Neutrophil (primary cell): ENCODE measurements at regions not wholly inside any gene's neighbourhood (a gene's known extent, or its start where the extent isn't known, plus 50 kb on each side); places are given as distances from the start of the nearest gene placed in this dataset.

Source experiments
- H3K27ac ChIP-seq: fragments of 200-600 bp; sonication (generic); 2 replicates; pipeline ENCODE4 v1.5.1; 2016; ENCODE audit warnings: mild to moderate bottlenecking, moderate library complexity
- H3K27me3 ChIP-seq: fragments of 200-600 bp; sonication (generic); 2 replicates; pipeline ENCODE4 v1.6.0; 2016; ENCODE audit warnings: mild to moderate bottlenecking
- H3K36me3 ChIP-seq: fragments of 200-600 bp; sonication (generic); 2 replicates; pipeline ENCODE4 v1.5.1; 2017
- H3K4me1 ChIP-seq, 2 experiments: fragments of 200-600 bp in 1 of 2; sonication (generic) in 1 of 2; 1 replicate in 1 of 2; 2 replicates in 1 of 2; pipeline versions ENCODE4 v1.5.1 to v1.6.1; 2013 to 2016; ENCODE audit warnings: low read depth in 1 of 2, low read length in 1 of 2, mild to moderate bottlenecking in 1 of 2, moderate library complexity in 1 of 2; ENCODE audit not compliant: control insufficient read depth in 1 of 2, insufficient read depth in 1 of 2
- H3K4me3 ChIP-seq, 2 experiments: fragments of 200-600 bp in 1 of 2; sonication (generic) in 1 of 2; 1 replicate in 1 of 2; 2 replicates in 1 of 2; pipeline ENCODE4 v1.5.1; 2013 to 2016; ENCODE audit warnings: low read depth in 1 of 2, low read length in 1 of 2, mild to moderate bottlenecking in 1 of 2, moderate library complexity in 1 of 2
- H3K9me3 ChIP-seq: fragments of 200-600 bp; sonication (generic); 2 replicates; pipeline ENCODE4 v1.5.1; 2016
- TF ChIP-seq, protein P1 (sequence below): fragments of 200-600 bp; sonication (generic); IDR thresholded peaks from 2 replicates; pipeline ENCODE4 v1.5.1; 2016; ENCODE audit warnings: antibody characterized with exemption

DNA sequence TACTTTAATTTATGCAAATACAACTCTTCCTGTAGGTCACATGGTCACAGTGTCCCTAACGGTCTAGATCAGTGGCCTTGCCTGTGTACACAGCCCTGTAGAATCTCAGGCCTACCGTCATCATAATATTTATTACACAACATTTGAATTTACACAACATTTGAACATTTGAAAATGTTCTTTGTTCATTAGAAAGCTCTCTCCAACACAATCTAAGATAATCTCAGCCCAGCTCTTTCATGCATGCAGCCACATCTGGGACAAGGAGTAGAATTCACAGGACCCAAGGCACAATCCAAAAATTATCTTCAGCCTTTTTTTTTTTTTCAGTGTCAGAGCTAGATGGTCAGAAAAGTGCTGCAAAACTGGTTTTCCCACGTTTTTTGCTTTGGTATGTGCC lies 892.8 kb downstream of the TFAP2A start:
- Histone ChIP-seq H3K27ac (no peak overlapping the region), H3K36me3 (no peaks in the 10 kb centered on the region)

DNA sequence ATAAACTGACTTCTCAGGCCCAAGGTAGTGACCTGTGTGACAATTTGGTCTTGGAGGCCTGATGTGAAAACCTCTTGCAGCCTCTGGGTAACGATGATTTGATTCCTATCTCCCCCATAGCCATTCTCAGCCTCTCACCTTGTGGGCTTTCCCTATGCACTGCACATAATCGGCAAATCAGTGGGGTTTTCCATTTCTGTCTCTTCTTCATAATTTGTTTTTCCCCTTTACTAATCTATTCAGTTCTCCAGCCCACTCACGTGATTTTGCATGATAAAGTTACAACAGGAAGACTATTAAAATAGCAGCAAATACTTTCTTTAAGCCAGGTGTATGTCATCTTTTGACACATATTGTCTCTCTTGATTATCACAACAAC lies 893.7 kb downstream of the TFAP2A start:
- H3K4me3 ChIP-seq, result no peak overlapping the region
- TF ChIP-seq, protein P1, sequence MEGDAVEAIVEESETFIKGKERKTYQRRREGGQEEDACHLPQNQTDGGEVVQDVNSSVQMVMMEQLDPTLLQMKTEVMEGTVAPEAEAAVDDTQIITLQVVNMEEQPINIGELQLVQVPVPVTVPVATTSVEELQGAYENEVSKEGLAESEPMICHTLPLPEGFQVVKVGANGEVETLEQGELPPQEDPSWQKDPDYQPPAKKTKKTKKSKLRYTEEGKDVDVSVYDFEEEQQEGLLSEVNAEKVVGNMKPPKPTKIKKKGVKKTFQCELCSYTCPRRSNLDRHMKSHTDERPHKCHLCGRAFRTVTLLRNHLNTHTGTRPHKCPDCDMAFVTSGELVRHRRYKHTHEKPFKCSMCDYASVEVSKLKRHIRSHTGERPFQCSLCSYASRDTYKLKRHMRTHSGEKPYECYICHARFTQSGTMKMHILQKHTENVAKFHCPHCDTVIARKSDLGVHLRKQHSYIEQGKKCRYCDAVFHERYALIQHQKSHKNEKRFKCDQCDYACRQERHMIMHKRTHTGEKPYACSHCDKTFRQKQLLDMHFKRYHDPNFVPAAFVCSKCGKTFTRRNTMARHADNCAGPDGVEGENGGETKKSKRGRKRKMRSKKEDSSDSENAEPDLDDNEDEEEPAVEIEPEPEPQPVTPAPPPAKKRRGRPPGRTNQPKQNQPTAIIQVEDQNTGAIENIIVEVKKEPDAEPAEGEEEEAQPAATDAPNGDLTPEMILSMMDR, result no peak
- H3K27me3 ChIP-seq, result no peaks in the 10 kb centered on the region
- no peak overlapping the region for H3K27ac ChIP-seq
- no peaks in the 10 kb centered on the region for H3K4me1 ChIP-seq
- H3K36me3 ChIP-seq, result no peaks in the 10 kb centered on the region
- H3K9me3 ChIP-seq, result no peaks in the 10 kb centered on the region

More for the DNA sequence above, 892.8 kb downstream of the TFAP2A start:
- H3K9me3 ChIP-seq, result no peaks in the 10 kb centered on the region
- H3K27me3 ChIP-seq, result no peaks in the 10 kb centered on the region
- H3K4me1 ChIP-seq, result no peaks in the 10 kb centered on the region
- TF ChIP-seq, protein P1, result no peak
- no peak overlapping the region for H3K4me3 ChIP-seq

DNA sequence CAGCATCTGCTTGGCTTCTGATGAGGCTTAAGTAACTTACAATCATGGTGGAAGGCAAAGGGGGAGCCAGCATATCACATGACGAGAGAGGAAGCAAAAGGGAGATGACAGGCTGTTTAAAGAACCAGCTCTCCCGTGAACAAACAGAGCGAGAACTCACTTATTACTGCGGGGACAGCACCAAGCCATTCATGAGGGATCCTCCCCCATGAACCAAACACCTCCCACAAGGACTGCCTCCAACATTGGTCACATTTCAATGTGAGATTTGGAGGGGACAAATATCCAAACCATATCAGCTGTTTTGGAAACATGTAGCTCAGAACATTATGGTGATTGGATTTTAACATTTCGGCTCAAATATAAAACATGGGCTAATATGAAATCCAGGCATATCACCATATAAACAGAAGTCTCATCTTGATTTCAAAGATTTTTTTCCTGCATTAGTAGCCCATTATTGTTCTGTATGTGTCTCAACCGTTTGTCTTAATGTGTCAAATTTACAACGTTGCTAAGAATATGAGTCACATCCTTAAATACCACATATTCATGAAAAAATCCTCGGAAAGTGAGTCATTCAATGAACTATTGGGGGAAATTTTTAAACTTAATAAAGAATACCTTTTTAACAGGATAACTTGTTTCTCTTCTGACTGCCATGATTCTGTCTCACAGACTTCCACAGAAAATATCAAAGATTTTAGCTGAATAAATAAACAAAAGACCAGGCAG lies 894.3 kb downstream of the TFAP2A start:
- Histone ChIP-seq H3K27ac (no peak overlapping the region), H3K9me3 (no peaks in the 10 kb centered on the region), H3K27me3 (no peaks in the 10 kb centered on the region), H3K4me3 (no peak overlapping the region), H3K4me1 (no peaks in the 10 kb centered on the region), H3K36me3 (no peaks in the 10 kb centered on the region)
- TF ChIP-seq, protein P1, result no peak

DNA sequence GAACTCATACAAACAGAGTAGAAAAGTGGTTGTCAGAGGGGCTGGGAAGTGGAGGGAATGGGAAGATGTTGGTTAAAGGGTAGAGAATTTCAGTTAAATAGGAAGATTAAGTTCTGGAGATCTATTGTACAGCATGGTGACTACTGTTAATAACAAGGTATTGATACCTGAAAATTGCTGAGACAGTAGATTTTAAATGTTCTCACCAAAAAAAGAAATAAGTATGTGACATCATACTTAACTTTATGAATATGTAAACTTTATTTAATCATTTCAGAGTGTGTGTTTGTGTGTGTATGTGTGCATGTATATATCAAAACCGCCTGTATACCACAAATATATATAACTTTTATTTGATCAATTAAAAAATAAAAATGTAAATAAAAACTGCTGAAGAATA lies 896.4 kb downstream of the TFAP2A start:
- Histone ChIP-seq H3K27ac (no peak overlapping the region), H3K4me3 (no peak overlapping the region), H3K9me3 (no peaks in the 10 kb centered on the region), H3K27me3 (no peaks in the 10 kb centered on the region), H3K36me3 (no peaks in the 10 kb centered on the region), H3K4me1 (no peaks in the 10 kb centered on the region)
- TF ChIP-seq, protein P1, result no peak

DNA sequence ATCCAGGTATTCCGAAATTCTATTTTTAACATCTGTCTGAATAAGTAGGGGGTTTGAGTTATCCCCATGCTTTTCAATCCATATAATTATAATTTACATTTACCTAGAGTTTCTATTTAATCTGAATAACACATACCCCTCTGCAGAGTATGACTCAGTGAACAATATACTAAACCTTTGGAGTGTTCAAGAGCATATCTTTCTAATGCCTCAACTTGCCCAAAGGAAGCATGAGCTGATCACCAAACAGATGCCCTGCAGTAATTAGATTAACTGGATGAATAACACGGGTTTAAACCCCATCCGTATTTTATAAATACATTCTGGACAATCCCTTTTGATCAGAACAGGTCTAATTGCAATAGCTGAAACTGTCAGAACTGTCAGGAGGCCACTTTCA lies 897.1 kb downstream of the TFAP2A start:
- Histone ChIP-seq H3K4me1 (no peaks in the 10 kb centered on the region), H3K27me3 (no peaks in the 10 kb centered on the region), H3K36me3 (no peaks in the 10 kb centered on the region), H3K9me3 (no peaks in the 10 kb centered on the region), H3K27ac (no peak overlapping the region), H3K4me3 (no peak overlapping the region)
- TF ChIP-seq, protein P1, result no peak
